ENCODE measurements at regions not wholly inside any gene's neighbourhood (a gene's known extent, or its start where the extent isn't known, plus 50 kb on each side); places are given as distances from the start of the nearest gene placed in this dataset.
"Not testable (repeated sequence)": the region's sequence is repeated elsewhere in the genome, so short reads cannot be mapped to it uniquely, and the experiment has no call there.

GRCh38 chr4:99763635-99764101 is 53.0 kb upstream of the DAPP1 start:
- peak; percentile 78 for DNase-seq (ENCODE audit: low spot score)

DNA sequence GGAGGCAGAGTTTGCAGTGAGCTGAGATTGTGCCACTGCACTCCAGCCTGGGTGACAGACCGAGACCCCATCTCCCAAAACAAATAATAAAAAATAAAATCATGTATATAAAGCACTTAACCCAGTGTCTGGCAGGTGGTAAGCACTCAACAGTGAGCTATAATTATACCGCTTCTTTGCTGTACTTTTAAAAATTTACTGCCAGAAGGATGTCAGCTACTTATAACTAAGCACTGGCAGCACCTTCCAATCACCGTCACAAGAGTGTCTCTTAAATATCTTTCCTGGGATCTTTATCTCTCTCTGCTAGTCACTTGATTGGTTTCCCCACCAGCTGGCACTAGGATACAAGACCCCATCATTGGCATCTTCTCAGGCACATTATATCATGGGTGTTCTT is 53.9 kb upstream of the DAPP1 start:
- DNase-seq (ENCODE audit: low spot score), result no peak

GRCh38 chr4:99759988-99760387 is 56.6 kb upstream of the DAPP1 start:
- DNase-seq (ENCODE audit: low spot score), result no peak

- no peak for DNase-seq (ENCODE audit: low spot score)
Observed at GRCh38 chr4:99759346-99759984, 57.2 kb upstream of the DAPP1 start.

DNA sequence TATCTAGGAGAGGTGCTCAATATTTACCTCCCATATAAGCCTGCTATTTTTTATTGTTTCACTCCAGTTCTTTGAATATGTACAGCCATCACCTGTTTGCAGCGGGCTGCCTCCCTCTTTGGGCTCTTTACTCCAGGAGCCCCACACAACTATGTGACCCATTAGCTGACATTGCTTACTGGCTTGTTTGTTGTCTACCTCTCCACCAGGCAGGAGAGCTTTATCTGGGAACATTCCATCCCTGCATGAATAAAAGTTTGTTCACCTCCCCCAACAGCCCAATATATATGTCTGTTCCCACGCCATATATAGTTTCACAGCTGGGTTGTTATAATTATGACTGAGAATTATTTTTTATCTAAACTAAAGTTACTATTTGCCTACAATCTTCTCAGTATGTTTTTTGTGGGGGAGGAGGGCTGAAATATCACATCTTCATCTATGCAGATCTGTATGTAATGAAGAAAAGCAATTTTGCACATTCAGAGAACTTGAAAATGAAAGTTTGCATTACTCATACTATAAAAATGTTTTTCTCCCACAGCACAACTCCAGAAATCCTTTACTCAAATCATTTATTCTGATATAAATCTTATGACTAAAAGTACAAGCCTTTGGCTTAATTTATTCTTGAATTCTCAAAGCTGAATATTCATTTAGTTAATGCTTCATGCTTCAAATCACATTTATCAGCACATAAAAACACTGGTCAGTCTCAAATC is 61.2 kb upstream of the DAPP1 start:
- DNase-seq (ENCODE audit: low spot score), result peak; percentile 11

DNA sequence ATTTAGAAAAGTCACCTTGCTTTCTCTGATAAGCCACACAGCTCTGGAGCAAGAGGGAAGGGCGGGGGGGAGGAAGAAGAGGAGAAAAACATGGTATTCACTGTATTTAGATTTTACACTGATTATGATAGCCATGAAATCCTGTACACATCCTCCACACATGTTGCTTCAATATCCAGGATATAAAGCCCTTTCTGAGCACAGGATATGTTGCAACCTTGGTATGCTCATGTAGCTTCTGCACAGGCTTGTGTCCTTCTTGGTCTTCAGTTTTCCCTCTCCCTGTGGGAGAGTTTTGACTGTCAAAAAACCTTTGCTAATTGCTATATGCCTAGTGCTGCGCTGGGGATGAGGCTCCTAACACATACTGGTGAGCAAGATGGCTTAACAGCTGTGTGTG is 61.9 kb upstream of the DAPP1 start:
- no peak for DNase-seq (ENCODE audit: low spot score)

DNA sequence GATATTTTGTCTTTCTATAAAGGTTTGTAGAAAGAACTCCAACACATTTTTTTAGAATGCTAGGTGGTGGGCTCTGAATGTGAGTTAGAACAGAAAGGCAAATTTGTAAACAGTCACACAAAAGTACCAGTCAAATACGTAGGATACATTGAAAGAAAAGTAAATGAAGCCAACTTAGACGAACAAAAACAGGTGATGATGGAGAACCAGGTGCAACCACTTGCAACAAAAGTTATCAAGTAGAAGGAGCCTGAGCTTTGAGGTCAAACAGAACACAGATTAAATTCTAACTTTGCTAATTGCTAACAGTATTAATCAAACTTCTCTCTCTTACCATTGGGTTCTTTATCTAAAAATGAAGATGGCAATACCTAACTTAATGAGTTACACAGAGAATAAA is 62.7 kb upstream of the DAPP1 start:
- DNase-seq (ENCODE audit: low spot score), result no peak

- DNase-seq (ENCODE audit: low spot score), result no peak
Observed at GRCh38 chr4:99749445-99750391, 66.9 kb upstream of the DAPP1 start.

DNA sequence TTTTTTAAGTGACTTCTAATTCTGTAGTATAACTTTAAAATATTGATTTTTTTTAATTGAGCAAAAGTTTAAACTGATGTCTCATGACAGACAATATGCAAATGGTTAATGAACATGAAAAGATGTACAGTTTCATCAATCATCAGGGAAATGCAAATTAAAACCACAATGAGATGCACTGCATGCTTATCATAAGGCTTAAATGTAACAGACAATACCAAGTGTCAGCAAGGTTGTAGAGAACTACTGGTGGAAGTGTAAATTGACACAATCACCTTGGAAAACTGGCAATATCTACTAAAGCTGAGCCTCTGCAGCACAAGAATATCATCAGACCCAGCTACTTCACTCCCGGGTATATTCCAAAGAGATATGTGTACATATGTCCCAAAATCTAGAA is 70.2 kb upstream of the DAPP1 start:
- no peak for DNase-seq (ENCODE audit: low spot score)

DNA sequence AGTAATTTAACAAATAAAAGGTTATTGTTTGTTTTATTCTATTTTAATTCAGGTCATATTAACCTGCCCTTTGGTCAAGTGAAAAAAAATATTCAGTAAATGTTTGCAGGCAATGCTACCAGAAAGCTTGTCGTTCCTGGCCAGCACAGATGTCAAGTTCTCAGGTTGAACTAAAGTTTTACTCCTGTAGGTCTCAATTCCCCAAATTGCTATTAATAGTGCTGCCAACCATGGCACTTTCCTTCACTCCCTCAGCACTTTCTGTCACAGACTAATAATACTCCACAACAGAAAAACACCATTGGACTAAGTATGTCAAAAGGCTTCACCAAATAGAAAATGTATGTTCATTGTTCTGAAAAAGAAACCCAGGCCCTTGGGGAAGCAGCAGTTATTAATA is 79.2 kb upstream of the C4orf54 start:
- no peak for DNase-seq (ENCODE audit: low spot score)

DNA sequence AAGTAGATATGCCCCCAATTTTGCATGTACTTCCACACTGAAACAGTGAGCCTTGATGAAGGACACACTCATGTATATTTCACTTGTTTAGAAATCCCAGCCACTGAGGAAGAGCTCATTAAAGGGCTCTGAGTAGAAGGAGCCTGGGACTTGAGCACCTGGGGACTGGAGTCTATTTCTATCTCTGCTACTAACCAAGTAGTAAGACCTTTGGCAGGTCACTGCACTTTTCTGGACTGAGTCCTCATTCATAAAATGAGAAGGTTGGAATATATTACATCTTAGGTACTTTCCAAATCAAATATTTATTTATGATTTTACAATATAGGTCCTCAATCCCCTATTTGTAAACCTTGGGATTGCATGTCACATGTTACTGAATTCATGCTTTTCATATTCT is 78.2 kb upstream of the C4orf54 start:
- no peak for DNase-seq (ENCODE audit: low spot score)

- no peak for DNase-seq (ENCODE audit: low spot score)
Observed at GRCh38 chr4:99734583-99735322, 77.1 kb upstream of the C4orf54 start.

DNA sequence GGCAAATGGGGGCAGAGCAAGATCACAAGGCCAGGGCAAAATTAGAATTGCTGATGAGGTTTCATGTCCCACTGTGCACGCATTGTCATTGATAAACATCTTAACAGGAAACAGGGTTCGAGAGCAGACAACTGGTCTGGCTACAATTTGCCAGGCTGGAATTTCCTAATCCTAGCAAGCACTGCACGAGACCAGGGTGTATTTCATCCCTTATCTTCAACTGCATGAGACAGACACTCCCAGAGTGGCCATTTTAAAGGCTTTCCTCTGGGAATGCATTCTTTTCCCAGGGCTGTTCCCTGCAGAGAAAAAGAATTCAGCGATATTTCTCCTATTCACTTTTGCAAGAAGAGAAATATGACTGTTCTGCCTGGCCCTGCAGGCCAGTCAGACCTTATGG is 75.8 kb upstream of the C4orf54 start:
- DNase-seq (ENCODE audit: low spot score), result not testable (repeated sequence)

- no peak for DNase-seq (ENCODE audit: low spot score)
Observed at GRCh38 chr4:99729186-99729585, 71.6 kb upstream of the C4orf54 start.

DNA sequence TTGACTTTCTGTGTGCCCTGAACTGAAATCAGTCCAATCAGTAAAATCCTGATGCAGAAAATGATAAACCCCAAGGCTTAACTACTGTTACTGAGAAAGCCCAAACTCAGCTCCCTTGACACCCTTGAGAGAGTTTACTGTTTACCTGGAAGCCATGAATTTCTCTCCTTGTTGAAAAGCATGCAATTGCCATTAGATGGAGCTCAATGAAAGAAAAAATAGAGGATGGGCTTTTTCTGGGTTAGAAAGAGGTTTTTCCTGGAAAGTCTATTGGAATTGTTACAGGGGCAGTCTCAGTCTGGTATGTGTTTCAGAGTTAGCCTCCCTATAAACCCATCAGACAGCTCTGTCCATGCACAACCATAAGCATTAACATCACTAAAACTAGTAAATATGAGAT is 66.4 kb upstream of the C4orf54 start:
- DNase-seq (ENCODE audit: low spot score), result no peak

DNA sequence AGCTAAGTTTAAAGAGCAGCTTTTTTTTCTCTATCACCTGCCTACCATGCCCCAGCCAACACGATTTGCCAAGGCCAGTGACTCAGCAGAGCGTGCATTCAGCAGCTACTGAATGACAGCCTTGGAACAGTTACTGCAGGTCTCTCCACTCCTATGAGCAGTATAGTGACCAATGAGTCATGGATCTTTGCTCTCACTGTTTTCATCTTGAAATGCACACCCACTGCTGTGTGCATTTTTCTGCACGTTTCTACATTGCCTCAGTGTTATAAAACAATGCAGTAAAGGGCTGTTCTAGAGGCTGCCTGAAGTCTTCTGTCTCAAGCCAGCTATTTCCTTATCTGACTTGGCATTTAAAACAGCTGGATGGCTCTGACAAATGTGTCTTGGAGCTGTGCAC is 66.0 kb upstream of the C4orf54 start:
- DNase-seq (ENCODE audit: low spot score), result peak; percentile 34

DNA sequence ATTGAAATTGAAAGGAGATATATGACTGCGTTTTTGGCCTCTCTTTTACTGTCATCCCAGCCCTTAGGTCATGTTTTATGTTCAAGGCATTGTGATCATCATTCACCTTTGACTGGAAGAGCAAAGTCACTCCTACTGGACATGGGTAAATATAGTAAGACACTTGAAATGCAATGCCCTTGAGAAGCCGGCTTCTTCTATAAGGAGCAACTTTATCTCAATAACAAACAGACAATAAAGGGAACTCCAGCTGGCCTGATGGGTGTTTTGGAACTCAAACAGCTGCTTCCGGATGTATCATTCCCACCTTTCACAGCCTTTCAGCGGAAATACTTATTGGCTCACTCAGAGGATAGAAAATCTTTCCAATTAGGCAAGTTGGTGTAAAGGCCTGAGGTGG is 65.1 kb upstream of the C4orf54 start:
- no peak for DNase-seq (ENCODE audit: low spot score)

DNA sequence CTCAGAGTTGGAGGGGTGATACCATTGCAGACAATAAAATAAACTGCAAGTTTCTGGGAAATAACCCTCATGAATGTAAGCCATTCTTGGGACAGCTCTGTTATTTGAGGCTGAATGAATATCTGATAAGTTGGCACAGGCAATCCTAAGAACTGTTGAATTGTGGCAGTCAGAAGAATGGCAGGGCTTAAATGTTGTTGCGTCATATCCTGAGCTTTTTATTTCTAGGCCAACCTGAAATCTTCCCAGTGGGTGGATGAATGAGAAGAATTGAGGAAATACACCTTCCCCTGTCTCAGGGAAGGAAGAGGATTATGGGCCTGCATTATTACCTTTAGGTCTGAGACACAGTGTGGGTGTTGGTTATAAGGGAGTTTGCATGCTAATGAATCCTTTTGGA is 64.4 kb upstream of the C4orf54 start:
- no peak for DNase-seq (ENCODE audit: low spot score)

DNA sequence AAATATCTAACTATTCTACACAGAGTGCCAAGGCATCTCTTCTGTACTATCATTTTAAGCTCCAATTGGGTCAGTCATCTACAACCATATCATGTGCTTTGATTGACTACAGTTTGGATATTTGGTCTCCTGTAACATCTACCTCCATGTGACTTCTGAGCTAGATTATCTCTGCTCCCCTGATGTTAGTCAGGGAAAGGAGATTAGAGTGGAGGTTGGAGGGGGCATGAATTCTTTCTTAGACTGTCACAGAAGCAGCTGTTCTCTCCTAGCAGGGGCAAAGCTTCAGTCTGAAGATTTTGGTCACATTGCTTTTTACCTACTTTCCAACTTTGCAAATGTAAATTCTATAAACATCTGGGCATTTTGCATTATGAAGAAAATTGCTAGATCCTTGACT is 62.6 kb upstream of the C4orf54 start:
- DNase-seq (ENCODE audit: low spot score), result no peak

- no peak for DNase-seq (ENCODE audit: low spot score)
Observed at GRCh38 chr4:99716996-99717395, 59.4 kb upstream of the C4orf54 start.

GRCh38 chr4:99715286-99715685 is 57.7 kb upstream of the C4orf54 start:
- no peak for DNase-seq (ENCODE audit: low spot score)

DNA sequence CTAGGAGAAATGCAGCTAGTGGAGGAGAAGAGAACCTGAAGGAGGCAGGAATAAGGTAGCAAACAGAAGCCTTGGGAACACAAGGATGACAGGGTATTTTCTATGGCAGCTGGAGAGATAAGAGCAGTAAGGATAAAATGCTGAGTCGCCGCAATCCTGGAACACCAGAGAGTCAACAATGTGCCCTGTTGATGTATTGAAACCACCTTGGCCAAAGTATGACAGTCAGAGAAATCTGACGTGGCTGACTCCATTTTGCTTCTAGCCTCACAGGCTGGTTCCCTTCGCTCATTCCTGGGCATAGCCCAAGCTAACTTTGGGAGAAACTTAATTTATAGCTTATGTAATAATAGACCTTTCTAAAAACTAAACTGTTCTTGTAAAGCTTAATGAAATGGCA is 56.6 kb upstream of the C4orf54 start:
- DNase-seq (ENCODE audit: low spot score), result no peak
